ENCODE measurements at regions not wholly inside any gene's neighbourhood (a gene's known extent, or its start where the extent isn't known, plus 50 kb on each side); places are given as distances from the start of the nearest gene placed in this dataset.

DNA sequence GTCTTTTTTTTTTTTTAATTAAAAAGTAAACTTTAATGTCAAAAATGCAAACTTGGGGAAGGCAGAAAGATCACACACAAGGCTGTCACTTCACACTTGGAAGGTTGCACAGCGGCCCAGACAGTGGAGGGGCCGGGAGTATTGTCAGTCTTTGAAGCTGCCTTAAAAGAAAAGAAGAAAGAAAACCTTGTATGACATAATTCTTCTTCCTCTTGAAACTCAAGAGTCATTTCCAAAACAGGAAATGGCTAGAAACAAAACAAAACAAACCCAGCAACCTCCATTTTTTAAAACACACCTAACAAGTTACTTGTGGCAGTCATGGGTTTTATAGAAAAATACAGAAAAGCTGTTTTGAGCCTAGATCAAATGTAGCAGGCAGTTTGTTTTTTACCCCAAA, 68.1 kb upstream of the MAGI1 start:
- Mint-ChIP-seq H3K27ac (peak overlapping the region; percentile 48), H3K9me3 (no peaks in the 10 kb centered on the region), H3K4me1 (no peaks in the 10 kb centered on the region), H3K27me3 (no peaks in the 10 kb centered on the region), H3K36me3 (ENCODE audit: low read depth) (no peaks in the 10 kb centered on the region), H3K4me3 (no peak overlapping the region)
- peak; percentile 58 for DNase-seq
- intact Hi-C loops (cut with micrococcal nuclease) = no loop called here

DNA sequence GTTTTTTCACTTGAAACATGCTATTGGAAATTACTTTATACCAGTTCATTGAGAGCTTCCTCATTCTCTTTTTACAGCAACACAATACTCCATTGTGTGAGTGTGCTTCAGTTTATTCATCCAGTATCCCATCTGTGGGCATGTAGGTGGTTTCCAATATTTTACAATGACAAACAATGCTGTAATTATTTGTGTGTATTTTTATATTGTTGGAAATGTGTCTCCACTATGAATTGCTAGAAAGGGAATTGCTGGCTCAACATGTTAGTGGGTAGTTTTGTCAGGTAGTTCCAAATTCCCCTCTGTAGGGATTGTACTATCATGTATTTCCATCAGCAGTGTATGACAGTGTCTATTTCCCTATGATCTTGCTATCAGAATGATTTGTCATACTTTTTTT, 65.8 kb upstream of the MAGI1 start:
- no peak for DNase-seq
- H3K36me3 Mint-ChIP-seq (ENCODE audit: low read depth) = no peaks in the 10 kb centered on the region
- H3K4me3 Mint-ChIP-seq = no peak overlapping the region
- intact Hi-C loops (cut with micrococcal nuclease) = no loop called here
- H3K4me1 Mint-ChIP-seq = no peaks in the 10 kb centered on the region
- no peaks in the 10 kb centered on the region for H3K9me3 Mint-ChIP-seq
- no peak overlapping the region for H3K27ac Mint-ChIP-seq
- peaks cover 2% of the 10 kb centered on the region for H3K27me3 Mint-ChIP-seq

DNA sequence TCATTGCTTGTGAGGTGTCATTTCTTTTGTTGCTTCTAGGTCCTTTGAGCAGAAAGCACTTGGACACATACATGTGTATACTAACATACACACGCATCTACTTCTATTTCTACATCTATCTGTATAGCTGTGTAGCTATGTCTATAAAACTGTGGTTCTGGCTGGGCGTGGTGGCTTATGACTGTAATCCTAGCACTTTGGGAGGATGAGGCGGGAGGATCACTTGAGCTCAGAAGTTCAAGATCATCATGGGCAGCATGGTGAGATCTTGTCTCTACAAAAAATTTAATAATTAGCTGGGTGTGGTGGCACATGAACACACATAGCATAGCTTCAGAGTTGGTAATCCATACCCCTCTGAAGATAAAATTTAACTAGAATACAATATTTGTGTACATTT, 65.0 kb upstream of the MAGI1 start:
- DNase-seq = no peak
- peaks cover 2% of the 10 kb centered on the region for H3K27me3 Mint-ChIP-seq
- H3K27ac Mint-ChIP-seq = no peak overlapping the region
- no peak overlapping the region for H3K4me3 Mint-ChIP-seq
- H3K36me3 Mint-ChIP-seq (ENCODE audit: low read depth) = no peaks in the 10 kb centered on the region
- no peaks in the 10 kb centered on the region for H3K9me3 Mint-ChIP-seq
- no peaks in the 10 kb centered on the region for H3K4me1 Mint-ChIP-seq
- intact Hi-C loops (cut with micrococcal nuclease) = no loop called here

DNA sequence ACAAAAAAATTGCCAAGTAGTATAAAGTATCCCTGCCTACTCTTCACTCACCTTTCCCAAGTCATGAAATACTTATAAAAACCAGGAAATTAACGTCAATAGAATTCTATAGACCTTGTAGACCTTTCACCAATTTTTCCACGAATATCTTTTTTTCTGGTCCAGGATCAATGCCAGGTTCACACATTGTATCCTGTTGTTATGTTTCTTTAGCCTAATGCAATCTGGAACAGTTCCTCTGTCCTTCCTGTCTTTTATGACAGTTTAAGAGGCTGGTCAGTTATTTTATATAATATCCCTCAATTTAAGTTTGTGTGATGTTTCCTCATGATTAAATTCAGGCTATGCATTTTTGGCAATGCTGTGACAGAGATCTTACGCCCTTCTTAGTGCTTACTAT, 63.2 kb upstream of the MAGI1 start:
- DNase-seq = no peak
- Mint-ChIP-seq H3K27ac (no peak overlapping the region), H3K27me3 (peaks cover 2% of the 10 kb centered on the region), H3K4me1 (no peaks in the 10 kb centered on the region), H3K9me3 (no peaks in the 10 kb centered on the region), H3K36me3 (ENCODE audit: low read depth) (no peaks in the 10 kb centered on the region), H3K4me3 (no peak overlapping the region)
- intact Hi-C loops (cut with micrococcal nuclease) = no loop called here

GRCh38 chr3:66099541-66100065, 60.9 kb upstream of the MAGI1 start:
- DNase-seq = no peak
- no peak overlapping the region for H3K4me3 Mint-ChIP-seq
- intact Hi-C loops (cut with micrococcal nuclease) = no loop called here
- H3K9me3 Mint-ChIP-seq = no peaks in the 10 kb centered on the region
- no peaks in the 10 kb centered on the region for H3K4me1 Mint-ChIP-seq
- H3K27me3 Mint-ChIP-seq = peaks cover 2% of the 10 kb centered on the region
- H3K36me3 Mint-ChIP-seq (ENCODE audit: low read depth) = no peaks in the 10 kb centered on the region
- H3K27ac Mint-ChIP-seq = no peak overlapping the region

DNA sequence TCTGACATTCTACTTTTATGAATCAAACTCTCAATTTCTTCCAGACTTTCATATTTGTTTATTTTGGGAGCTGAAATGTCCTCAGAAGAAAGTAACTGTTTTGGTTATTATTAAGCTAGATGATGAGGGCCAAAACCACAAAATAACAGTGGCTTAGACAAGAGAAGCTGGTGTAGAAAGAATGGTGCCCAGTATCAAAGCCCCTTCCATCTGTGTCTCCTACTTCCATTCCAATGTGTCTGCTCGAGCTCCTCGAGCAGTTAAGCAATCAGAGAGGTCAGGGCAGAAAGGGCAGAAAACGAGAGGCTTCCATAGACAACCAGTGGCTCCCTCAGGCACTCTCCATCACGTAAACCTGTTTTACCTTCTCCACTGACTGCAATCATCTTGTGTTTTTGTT, 59.7 kb upstream of the MAGI1 start:
- Mint-ChIP-seq H3K4me3 (no peak overlapping the region), H3K27me3 (peaks cover 2% of the 10 kb centered on the region), H3K27ac (no peak overlapping the region), H3K9me3 (no peaks in the 10 kb centered on the region), H3K4me1 (no peaks in the 10 kb centered on the region), H3K36me3 (ENCODE audit: low read depth) (no peaks in the 10 kb centered on the region)
- intact Hi-C loops (cut with micrococcal nuclease) = no loop called here
- DNase-seq = no peak

DNA sequence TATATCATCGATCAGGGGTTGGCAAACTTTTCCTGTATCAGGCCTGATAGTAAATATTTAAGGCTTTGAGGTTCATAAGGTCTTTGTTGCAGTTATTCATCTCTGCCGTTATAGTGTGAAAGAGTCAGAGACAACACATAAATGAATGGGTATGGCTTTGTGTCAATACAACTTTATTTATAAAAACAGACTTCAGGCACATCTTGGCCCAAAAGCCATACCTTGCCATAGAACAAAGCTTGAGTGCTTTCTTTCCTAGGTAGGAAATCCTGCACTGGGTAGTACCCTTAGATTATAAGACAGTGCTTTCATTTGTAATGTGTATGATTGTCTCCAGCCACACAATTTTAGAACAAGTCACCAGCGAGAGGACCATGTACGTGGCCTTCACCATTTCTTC, 58.9 kb upstream of the MAGI1 start:
- DNase-seq = no peak
- Mint-ChIP-seq H3K9me3 (no peaks in the 10 kb centered on the region), H3K27ac (no peak overlapping the region), H3K4me1 (no peaks in the 10 kb centered on the region), H3K4me3 (no peak overlapping the region), H3K27me3 (peaks cover 2% of the 10 kb centered on the region), H3K36me3 (ENCODE audit: low read depth) (no peaks in the 10 kb centered on the region)
- intact Hi-C loops (cut with micrococcal nuclease) = no loop called here

DNA sequence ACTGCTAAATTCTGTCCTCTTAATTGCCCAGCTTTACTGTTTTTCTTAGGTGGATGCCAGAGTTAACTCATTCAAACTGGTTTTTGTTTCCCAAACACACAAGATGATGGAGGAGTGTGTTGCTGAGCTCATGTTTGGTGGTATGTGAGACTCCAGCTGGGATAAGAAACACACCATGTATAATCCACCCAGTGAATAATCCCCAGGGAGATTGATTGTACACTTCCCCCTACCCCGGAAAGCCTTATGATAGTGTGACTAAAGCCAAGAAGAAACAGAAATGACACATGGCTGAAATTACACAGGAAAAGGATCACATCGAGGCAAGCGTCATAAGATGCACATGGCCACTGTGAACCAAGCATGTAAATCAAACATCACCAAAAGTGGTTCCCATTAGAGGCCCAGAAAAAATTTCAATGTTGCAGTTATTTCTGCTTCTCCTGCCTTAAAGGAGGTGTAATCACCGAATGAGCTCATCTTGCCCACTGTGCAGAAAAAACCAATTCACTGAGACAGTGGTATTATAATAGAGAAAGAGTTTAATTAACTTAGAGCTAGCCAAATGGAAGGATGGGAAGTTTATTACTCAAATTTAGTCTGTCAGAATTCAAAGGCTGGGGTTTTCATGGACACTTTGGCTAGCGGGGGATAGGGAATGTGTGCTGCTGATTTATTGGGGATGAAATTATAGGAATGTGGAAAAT, 56.7 kb upstream of the MAGI1 start:
- Mint-ChIP-seq H3K27ac (no peak overlapping the region), H3K4me1 (no peaks in the 10 kb centered on the region), H3K27me3 (peaks cover 2% of the 10 kb centered on the region), H3K9me3 (no peaks in the 10 kb centered on the region), H3K4me3 (no peak overlapping the region), H3K36me3 (ENCODE audit: low read depth) (no peaks in the 10 kb centered on the region)
- intact Hi-C loops (cut with micrococcal nuclease) = no loop called here
- no peak for DNase-seq

DNA sequence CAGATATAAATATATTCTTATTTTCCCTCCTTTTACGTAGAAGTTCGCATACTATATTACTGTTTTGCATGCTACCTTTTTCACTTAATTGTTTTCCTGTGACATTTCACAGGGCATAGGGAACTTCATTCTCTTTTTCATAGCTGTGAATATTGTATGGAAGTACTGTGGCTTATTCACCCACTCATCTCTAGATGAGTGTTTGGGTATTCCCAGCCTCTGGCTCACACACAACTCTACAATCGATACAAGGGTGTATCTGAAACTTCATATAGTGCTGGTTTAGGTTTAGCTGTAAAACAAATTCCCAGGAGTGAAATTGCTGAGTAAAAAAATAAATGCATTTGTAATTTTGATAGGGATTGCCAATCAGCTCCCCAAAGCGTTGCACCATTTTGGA, 55.3 kb upstream of the MAGI1 start:
- H3K27ac Mint-ChIP-seq = no peak overlapping the region
- H3K4me3 Mint-ChIP-seq = no peak overlapping the region

DNA sequence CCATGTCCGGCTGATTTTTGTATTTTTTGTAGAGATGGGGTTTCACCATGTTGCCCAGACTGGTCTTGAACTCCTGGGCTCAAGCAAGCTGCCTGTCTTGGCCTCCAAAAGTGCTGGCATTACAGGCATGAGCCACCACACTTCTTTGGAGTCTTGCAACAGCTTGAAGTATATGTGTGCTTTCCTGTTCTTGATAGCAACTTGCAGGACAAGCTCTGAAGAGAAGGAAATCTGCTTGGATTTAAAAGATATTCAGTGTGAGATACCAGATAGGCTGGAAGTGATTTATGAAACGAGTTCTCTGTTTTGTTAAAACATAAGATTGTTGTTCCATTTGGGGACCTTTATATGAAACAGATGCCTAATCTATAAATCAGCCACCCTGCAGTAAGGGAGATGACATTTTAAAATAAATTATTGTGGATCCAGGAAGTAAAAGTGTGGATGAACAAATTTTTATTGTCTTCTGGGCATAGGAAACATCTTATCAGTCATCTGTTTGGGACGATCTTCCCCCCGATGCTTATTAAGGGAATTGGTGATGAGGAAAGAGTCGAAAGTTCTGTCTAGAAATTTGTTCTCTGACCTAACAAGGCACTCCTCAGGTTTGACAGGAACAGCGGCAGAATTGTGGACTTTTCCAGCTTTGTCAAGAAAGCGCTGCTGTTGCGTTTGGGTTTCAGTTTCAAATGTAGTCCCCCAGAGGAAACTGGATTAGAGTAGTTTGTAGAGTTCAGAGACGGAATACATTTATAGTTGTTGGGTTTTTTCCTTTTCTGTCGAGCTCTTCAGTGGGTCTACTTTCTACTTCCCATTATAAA, 53.7 kb upstream of the MAGI1 start:
- H3K27me3 Mint-ChIP-seq = no peaks in the 10 kb centered on the region
- no peaks in the 10 kb centered on the region for H3K9me3 Mint-ChIP-seq
- no peak for DNase-seq
- intact Hi-C loops (cut with micrococcal nuclease) = no loop called here
- H3K4me1 Mint-ChIP-seq = no peaks in the 10 kb centered on the region
- no peaks in the 10 kb centered on the region for H3K36me3 Mint-ChIP-seq (ENCODE audit: low read depth)
- H3K4me3 Mint-ChIP-seq = no peak overlapping the region
- H3K27ac Mint-ChIP-seq = no peak overlapping the region

More for the DNA sequence above, 55.3 kb upstream of the MAGI1 start:
- Mint-ChIP-seq H3K9me3 (no peaks in the 10 kb centered on the region), H3K36me3 (ENCODE audit: low read depth) (no peaks in the 10 kb centered on the region), H3K4me1 (no peaks in the 10 kb centered on the region), H3K27me3 (no peaks in the 10 kb centered on the region)
- DNase-seq = no peak
- intact Hi-C loops (cut with micrococcal nuclease) = no loop called here

Data from activated CD4-positive, alpha-beta T cell treated with anti-CD3 and anti-CD28 coated beads, Interleukin-2, amount 10 ng/mL, durations not matched to agents 24 days and 14 days (primary cell).